ENCODE measurements at regions not wholly inside any gene's neighbourhood (a gene's known extent, or its start where the extent isn't known, plus 50 kb on each side); places are given as distances from the start of the nearest gene placed in this dataset.

DNA sequence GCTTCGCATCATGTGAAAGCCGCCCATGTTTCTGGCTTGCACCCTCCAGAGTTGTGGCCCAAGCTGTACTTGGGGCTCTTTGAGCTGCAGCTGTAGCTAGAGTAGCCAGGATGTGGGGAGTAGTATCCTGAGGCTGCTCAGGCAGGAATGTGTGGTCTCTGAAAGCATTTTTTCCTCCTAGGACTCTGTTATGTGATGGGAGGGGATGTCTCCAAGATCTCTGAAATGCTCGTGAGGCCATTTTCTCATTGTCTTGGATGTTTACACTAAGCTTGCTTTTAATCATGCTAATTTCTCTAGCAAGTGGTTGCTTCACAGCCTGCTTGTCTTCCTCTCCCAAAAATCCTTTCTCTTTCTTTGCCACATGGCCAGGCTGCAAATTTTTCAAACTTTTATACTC lies 687.6 kb downstream of the DCDC2C start:
- no peak overlapping the region for H3K4me3 ChIP-seq (ENCODE audit: control insufficient read depth, low read depth, low read length)
- TF ChIP-seq CTCF (IDR thresholded peaks at IDR 0.05; ENCODE audit: control insufficient read depth, insufficient read depth, low read depth, low read length, missing control alignments): no peak
- no peak for DNase-seq (ENCODE audit: low read depth)

DNA sequence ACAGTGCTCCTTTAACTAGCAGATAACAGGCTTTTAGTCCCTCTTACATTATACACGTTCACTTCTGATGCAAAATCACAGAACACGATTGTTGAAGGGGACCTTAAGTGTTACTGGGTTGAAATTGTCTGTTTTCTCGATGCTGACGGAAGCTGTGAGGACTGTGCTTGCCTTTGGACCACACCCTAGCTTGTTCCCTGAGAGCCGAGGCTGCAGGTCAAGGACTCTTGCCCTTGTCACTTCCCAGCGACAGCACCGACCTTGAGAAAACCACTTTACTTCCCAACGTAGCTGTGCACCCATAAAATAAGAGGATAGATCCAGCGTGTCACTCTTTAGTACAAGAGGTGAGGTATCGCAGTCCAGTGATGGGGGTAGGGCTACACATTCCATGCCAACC lies 701.0 kb downstream of the DCDC2C start:
- TF ChIP-seq CTCF (IDR thresholded peaks at IDR 0.05; ENCODE audit: control insufficient read depth, insufficient read depth, low read depth, low read length, missing control alignments): no peak
- H3K4me3 ChIP-seq (ENCODE audit: control insufficient read depth, low read depth, low read length): no peak overlapping the region

DNA sequence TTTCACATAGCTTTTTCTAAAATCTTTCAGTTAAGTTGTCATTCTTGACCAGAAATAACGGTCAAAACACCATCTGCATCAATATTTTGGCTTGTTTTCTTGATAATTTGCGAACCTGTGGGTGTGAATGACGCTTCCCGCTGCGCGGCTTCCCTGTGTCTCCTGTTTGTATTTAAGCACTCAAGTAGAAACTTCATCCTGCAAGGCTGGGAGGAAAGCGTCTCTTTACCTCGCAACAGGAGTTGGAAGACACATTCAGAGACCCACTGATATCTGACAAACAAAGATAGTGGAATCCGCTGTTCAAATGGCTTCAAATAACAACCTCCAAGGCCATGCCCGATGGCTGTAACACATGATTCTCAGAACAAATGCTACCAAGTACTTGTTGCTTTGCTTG lies 704.9 kb downstream of the DCDC2C start:
- H3K4me3 ChIP-seq (ENCODE audit: control insufficient read depth, low read depth, low read length): no peak overlapping the region
- no peak for TF ChIP-seq CTCF (IDR thresholded peaks at IDR 0.05; ENCODE audit: control insufficient read depth, insufficient read depth, low read depth, low read length, missing control alignments)
- DNase-seq (ENCODE audit: low read depth): no peak

More for the DNA sequence above, 701.0 kb downstream of the DCDC2C start:
- no peak for DNase-seq (ENCODE audit: low read depth)

GRCh38 chr2:4412637-4413187 lies 709.3 kb downstream of the DCDC2C start:
- H3K4me3 ChIP-seq (ENCODE audit: control insufficient read depth, low read depth, low read length): no peak overlapping the region
- TF ChIP-seq CTCF (IDR thresholded peaks at IDR 0.05; ENCODE audit: control insufficient read depth, insufficient read depth, low read depth, low read length, missing control alignments): no peak
- DNase-seq (ENCODE audit: low read depth): no peak

DNA sequence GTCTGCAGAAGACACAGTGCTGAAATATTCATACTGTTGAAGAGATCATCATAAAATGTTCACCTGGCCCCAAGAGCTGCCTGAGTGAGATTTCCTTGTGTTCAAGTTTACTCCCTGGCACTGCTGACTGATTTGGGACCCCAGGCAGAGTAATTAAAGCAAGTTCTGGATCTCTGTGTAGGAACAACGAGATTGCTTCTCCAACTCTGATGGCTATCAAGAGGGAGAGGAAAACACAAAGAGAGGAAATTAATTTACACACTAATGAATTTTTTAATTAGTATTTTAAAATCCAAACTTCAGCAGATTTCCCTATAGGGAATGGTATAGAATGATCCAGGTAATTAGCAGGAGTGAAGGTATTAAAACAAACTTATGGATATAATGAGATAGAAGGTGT lies 711.8 kb downstream of the DCDC2C start:
- H3K4me3 ChIP-seq (ENCODE audit: control insufficient read depth, low read depth, low read length): no peak overlapping the region
- no peak for DNase-seq (ENCODE audit: low read depth)
- TF ChIP-seq CTCF (IDR thresholded peaks at IDR 0.05; ENCODE audit: control insufficient read depth, insufficient read depth, low read depth, low read length, missing control alignments): no peak

DNA sequence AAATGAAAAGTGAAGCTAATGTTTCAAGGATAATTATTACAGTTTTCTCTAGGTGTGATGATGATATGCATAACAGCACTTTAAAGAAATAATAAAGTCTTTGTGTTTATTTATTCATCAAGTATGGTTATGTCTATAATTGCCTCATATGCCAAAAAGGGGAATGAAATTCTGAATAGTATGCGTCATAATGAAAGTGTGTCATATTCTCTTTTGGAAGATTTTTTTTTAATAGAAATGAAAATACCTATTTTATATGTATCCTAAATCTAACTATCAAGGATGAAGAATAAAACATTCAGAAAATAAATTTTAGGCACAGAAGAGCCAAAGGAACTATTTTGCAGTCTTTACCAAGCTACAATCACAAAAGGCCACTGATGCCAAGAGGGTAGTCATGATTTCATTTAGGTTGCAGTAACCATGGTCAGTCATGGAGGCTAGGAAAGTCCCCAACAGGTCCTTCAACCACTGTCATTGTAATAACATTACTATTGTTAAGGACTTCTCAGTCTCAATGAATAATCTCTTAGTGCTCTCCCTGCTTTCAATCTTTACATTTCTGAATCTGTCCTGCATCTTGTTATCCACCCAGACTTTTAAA lies 712.5 kb downstream of the DCDC2C start:
- no peak for DNase-seq (ENCODE audit: low read depth)
- no peak for TF ChIP-seq CTCF (IDR thresholded peaks at IDR 0.05; ENCODE audit: control insufficient read depth, insufficient read depth, low read depth, low read length, missing control alignments)
- no peak overlapping the region for H3K4me3 ChIP-seq (ENCODE audit: control insufficient read depth, low read depth, low read length)
